Testis (tissue), 2 donors: ENCODE measurements at regions not wholly inside any gene's neighbourhood (a gene's known extent, or its start where the extent isn't known, plus 50 kb on each side); places are given as distances from the start of the nearest gene placed in this dataset.
A peak's percentile ranks its signal among the peaks of the same experiment; 100 is the strongest.

Source experiments
- DNase-seq: peaks from one replicate; pipeline ENCODE4 v3.0.0-alpha.2; 2019
- H3K27ac ChIP-seq, 2 donors: fragments of 200-600 bp; sonication (generic); one replicate each; pipeline ENCODE4 v1.5.1; 2019
- H3K27me3 ChIP-seq: fragments of 200-600 bp; sonication (generic); one replicate; pipeline ENCODE4 v1.5.1; 2019
- H3K36me3 ChIP-seq: fragments of 200-600 bp; sonication (generic); one replicate; pipeline ENCODE4 v1.5.1; 2017; ENCODE audit warnings: low read depth; ENCODE audit errors: missing control alignments
- H3K4me1 ChIP-seq: fragments of 200-600 bp; sonication (generic); one replicate; pipeline ENCODE4 v1.5.1; 2019
- H3K4me3 ChIP-seq, 2 donors: fragments of 200-600 bp; sonication (generic); one replicate each; pipeline ENCODE4 v1.5.1; 2017 to 2019
- H3K9me3 ChIP-seq: fragments of 200-600 bp; sonication (generic); one replicate; pipeline ENCODE4 v1.5.1; 2017
- CTCF ChIP-seq, 3 experiments: fragments of 450-650 bp in 2 of 3; fragments of 200-600 bp in 1 of 3; sonication (generic) in 1 of 3; IDR thresholded peaks; one replicate each; pipeline ENCODE4 v1.5.1; 2016 to 2019; ENCODE audit warnings: antibody characterized with exemption in 3 of 3, mild to moderate bottlenecking in 2 of 3, moderate library complexity in 1 of 3
- POLR2A ChIP-seq: fragments of 450-650 bp; IDR thresholded peaks from one replicate; pipeline ENCODE4 v1.6.1; 2017; ENCODE audit warnings: antibody characterized with exemption, mild to moderate bottlenecking, moderate library complexity
- WGBS, 2 donors: methylation state at CpG; one replicate each; pipeline ENCODE4 v1.1.5; 2018; 5-methylcytosine and 5-hydroxymethylcytosine counted together
- intact Hi-C: fragments of 100-400 bp; cut with DNase I; formaldehyde crosslinking; loops from one replicate; pipeline ENCODE4 v1.15.1; 2023; ENCODE audit warnings: low total_unique reads

GRCh38 chr12:127886827-127887226 is 380.1 kb upstream of the TMEM132C start:
- no peaks in the 10 kb centered on the region for H3K27me3 ChIP-seq
- intact Hi-C loops: no loop called here
- 79 to 100% methylated on average over 1 of the region's 1 CpG for WGBS, 2 donors
- no peaks in the 10 kb centered on the region for H3K36me3 ChIP-seq
- no peak for DNase-seq
- no peak overlapping the region for H3K4me3 ChIP-seq
- no peaks in the 10 kb centered on the region for H3K9me3 ChIP-seq
- TF ChIP-seq CTCF (IDR thresholded peaks at IDR 0.05) (no peak), POLR2A (no peak)
- H3K4me1 ChIP-seq: no peaks in the 10 kb centered on the region
- H3K27ac ChIP-seq: no peak overlapping the region

GRCh38 chr12:127888943-127889719 is 377.8 kb upstream of the TMEM132C start:
- Histone ChIP-seq H3K9me3 (no peaks in the 10 kb centered on the region), H3K36me3 (no peaks in the 10 kb centered on the region), H3K27me3 (no peaks in the 10 kb centered on the region), H3K4me1 (no peaks in the 10 kb centered on the region), H3K4me3 (no peak overlapping the region), H3K27ac (no peak overlapping the region)
- DNase-seq: no peak
- intact Hi-C loops: no loop called here
- TF ChIP-seq POLR2A (no peak), CTCF (IDR thresholded peaks at IDR 0.05) (no peak)
- 95 to 96% methylated on average over 4 of the region's 4 CpGs for WGBS, 2 donors

- H3K4me1 ChIP-seq: no peaks in the 10 kb centered on the region
- WGBS, 2 donors: 72 to 75% methylated on average over 8 of the region's 8 CpGs
- H3K27me3 ChIP-seq: no peaks in the 10 kb centered on the region
- no peak overlapping the region for H3K27ac ChIP-seq
- H3K9me3 ChIP-seq: no peaks in the 10 kb centered on the region
- TF ChIP-seq POLR2A: no peak
- peak in 2 of 3 experiments; percentile 5 to 34 for TF ChIP-seq CTCF (IDR thresholded peaks at IDR 0.05)
- intact Hi-C loops: no loop called here
- no peaks in the 10 kb centered on the region for H3K36me3 ChIP-seq
- H3K4me3 ChIP-seq: no peak overlapping the region
- DNase-seq: no peak
These were observed 372.9 kb upstream of the TMEM132C start for GRCh38 chr12:127893895-127894609.

- H3K27ac ChIP-seq: no peak overlapping the region
- TF ChIP-seq CTCF (IDR thresholded peaks at IDR 0.05): no peak
- no peak for TF ChIP-seq POLR2A
- WGBS, 2 donors: 80 to 89% methylated on average over 4 of the region's 4 CpGs
These were observed 370.3 kb upstream of the TMEM132C start for GRCh38 chr12:127896661-127897060.

More at GRCh38 chr12:127896661-127897060, 370.3 kb upstream of the TMEM132C start:
- no peak for DNase-seq
- intact Hi-C loops: no loop called here
- no peaks in the 10 kb centered on the region for H3K4me1 ChIP-seq
- H3K9me3 ChIP-seq: no peaks in the 10 kb centered on the region
- H3K4me3 ChIP-seq: no peak overlapping the region
- no peaks in the 10 kb centered on the region for H3K27me3 ChIP-seq
- no peaks in the 10 kb centered on the region for H3K36me3 ChIP-seq
